Upper lobe of left lung (tissue), 6 donors: ENCODE measurements at regions not wholly inside any gene's neighbourhood (a gene's known extent, or its start where the extent isn't known, plus 50 kb on each side); places are given as distances from the start of the nearest gene placed in this dataset.

ENCODE experiments used
- ATAC-seq, 2 donors: fragments of 200-7000 bp; cut with Tn5 transposase; one replicate each; pipeline ENCODE4 v1.9.1; 2022; ENCODE audit warnings: mild to moderate bottlenecking in 2 of 2, moderate library complexity in 2 of 2; ENCODE audit not compliant: low FRiP score in 2 of 2
- DNase-seq, 2 donors: peaks; one replicate each; pipeline ENCODE4 v3.0.0-alpha.2; 2019 to 2020
- H3K27ac ChIP-seq, 4 donors: fragments of 200-600 bp; sonication (generic); one replicate each; pipeline ENCODE4 v1.5.1; 2016 to 2019
- H3K27me3 ChIP-seq, 4 donors: fragments of 200-600 bp; sonication (generic); one replicate each; pipeline ENCODE4 v1.5.1; 2017 to 2019
- H3K36me3 ChIP-seq, 4 donors: fragments of 200-600 bp; sonication (generic); one replicate each; pipeline ENCODE4 v1.5.1; 2016 to 2019
- H3K4me1 ChIP-seq, 4 donors: fragments of 200-600 bp; sonication (generic); one replicate each; pipeline ENCODE4 v1.5.1; 2018 to 2019
- H3K4me3 ChIP-seq, 4 donors: fragments of 200-600 bp; sonication (generic); one replicate each; pipeline ENCODE4 v1.5.1; 2017 to 2019; ENCODE audit warnings: mild to moderate bottlenecking in 2 of 4, moderate library complexity in 1 of 4
- H3K9me3 ChIP-seq, 4 donors: fragments of 200-600 bp; sonication (generic); one replicate each; pipeline ENCODE4 v1.5.1; 2018 to 2019
- EP300 ChIP-seq, 4 donors: sonication (generic); formaldehyde crosslinking; IDR thresholded peaks; one replicate each; pipeline ENCODE4 v1.5.1; 2017; ENCODE audit warnings: antibody characterized with exemption in 4 of 4, control low read depth in 2 of 4
- POLR2A ChIP-seq, 4 donors: fragments of 450-650 bp; IDR thresholded peaks; one replicate each; pipeline ENCODE4 v1.5.1; 2016 to 2017; ENCODE audit warnings: antibody characterized with exemption in 4 of 4, mild to moderate bottlenecking in 2 of 4
- POLR2AphosphoS5 ChIP-seq, 2 donors: sonication (generic); formaldehyde crosslinking; IDR thresholded peaks; one replicate each; pipeline ENCODE4 v1.5.1; 2017; ENCODE audit warnings: antibody characterized with exemption in 2 of 2
- WGBS, 2 donors: methylation state at CpG; one replicate each; pipeline ENCODE4 v1.1.5; 2017 to 2018; 5-methylcytosine and 5-hydroxymethylcytosine counted together
- TF ChIP-seq, protein P1 (sequence below), 6 experiments: fragments of 450-650 bp in 4 of 6; fragments of 200-600 bp in 2 of 6; sonication (generic) in 2 of 6; IDR thresholded peaks; one replicate each; pipeline ENCODE4 v1.5.1; 2016 to 2019; ENCODE audit warnings: antibody characterized with exemption in 6 of 6
- donor health status: DM: no; HTN: no; CAD: no; lungs with moderate emphysema.
- donor health status: DM: no; HTN: yes; CAD: no; lungs with severe emphysema.

DNA sequence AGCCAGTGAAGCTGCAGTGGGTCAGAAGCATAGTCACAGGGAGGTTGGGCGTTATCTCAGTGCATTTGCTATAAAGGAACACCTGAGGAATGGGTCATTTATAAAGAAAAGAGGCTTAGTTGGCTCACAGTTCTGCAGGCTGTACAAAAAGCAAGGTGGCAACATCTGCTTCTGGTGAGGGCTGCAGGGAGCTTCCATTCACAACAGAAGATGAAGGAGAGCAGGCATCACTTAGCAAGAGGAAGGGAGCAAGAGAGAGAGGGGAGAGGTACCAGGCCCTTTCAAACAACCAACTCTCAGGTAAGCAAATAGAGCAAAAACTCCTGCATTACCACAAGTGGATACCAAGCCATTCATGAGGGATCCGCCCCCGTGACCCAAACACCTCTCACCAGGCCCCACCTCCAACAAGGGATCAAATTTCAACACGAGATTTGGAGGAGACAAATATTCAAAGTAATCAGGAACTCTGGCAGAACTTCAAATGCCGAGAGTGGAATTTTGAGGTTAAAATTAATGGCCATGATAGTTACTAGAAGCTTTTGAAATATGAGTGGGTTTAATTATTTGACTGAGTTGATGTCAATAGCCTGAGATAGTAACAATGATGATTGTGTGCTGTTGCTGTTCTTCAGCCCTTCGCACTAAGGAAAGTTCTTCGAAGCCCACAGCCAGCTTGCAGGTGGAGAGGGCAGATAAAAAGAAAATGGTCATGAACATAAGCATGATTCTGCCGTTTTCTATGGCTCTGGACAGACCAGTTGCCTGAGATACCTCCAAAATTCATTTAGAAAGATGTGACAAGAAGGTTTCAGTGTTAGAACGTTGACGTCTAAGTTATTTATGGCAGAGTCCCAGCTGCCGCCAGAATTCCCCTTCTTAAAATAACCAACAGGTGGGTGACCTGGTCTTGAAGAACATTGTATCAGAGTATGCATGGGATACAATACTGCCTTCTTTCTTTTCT, 55.3 kb upstream of the ADTRP start:
- Histone ChIP-seq H3K4me3 (no peak overlapping the region), H3K27ac (peak overlapping the region in 1 of 4 donors; percentile 26), H3K36me3 (no peaks in the 10 kb centered on the region), H3K9me3 (peaks cover 0 to 3% (median 0%) of the 10 kb centered on the region in 4 donors), H3K4me1 (peaks cover 0 to 5% (median 0%) of the 10 kb centered on the region in 4 donors), H3K27me3 (no peaks in the 10 kb centered on the region)
- peak in 1 of 2 donors; percentile 66 for DNase-seq
- 52 to 68% methylated on average over 11 of the region's 11 CpGs for WGBS, 2 donors
- ATAC-seq = peak; percentile 35 to 65
- TF ChIP-seq POLR2AphosphoS5 (IDR thresholded peaks at IDR 0.05) (no peak), EP300 (IDR thresholded peaks at IDR 0.05) (no peak)
- TF ChIP-seq, protein P1, sequence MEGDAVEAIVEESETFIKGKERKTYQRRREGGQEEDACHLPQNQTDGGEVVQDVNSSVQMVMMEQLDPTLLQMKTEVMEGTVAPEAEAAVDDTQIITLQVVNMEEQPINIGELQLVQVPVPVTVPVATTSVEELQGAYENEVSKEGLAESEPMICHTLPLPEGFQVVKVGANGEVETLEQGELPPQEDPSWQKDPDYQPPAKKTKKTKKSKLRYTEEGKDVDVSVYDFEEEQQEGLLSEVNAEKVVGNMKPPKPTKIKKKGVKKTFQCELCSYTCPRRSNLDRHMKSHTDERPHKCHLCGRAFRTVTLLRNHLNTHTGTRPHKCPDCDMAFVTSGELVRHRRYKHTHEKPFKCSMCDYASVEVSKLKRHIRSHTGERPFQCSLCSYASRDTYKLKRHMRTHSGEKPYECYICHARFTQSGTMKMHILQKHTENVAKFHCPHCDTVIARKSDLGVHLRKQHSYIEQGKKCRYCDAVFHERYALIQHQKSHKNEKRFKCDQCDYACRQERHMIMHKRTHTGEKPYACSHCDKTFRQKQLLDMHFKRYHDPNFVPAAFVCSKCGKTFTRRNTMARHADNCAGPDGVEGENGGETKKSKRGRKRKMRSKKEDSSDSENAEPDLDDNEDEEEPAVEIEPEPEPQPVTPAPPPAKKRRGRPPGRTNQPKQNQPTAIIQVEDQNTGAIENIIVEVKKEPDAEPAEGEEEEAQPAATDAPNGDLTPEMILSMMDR (IDR thresholded peaks at IDR 0.05) = no peak

DNA sequence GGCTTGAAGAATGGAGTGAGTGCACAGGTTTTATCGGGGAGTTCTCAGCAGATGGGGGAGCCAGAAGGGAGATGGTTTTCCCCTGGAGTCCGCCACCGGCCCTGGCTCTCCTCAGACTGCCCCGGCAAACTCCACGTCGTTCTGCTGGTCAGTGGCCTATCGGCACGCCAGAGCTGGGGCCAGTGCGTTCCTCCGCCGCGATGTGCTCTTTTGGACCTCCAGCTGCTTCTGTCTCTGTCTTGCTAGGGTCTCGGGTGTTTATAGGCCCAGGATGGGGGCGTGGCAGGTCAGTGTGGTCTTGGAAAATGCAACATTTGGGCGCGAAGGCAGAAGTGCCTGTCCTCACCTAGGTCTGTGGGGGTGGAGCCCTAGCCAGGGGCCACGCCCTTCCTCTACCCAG, 53.0 kb upstream of the ADTRP start:
- H3K27ac ChIP-seq = no peak overlapping the region
- H3K4me3 ChIP-seq = no peak overlapping the region
- 86 to 96% methylated on average over 14 to 17 of the region's 17 CpGs for WGBS, 2 donors
- H3K9me3 ChIP-seq = no peaks in the 10 kb centered on the region
- no peaks in the 10 kb centered on the region for H3K36me3 ChIP-seq
- H3K4me1 ChIP-seq = peaks cover 0 to 5% (median 0%) of the 10 kb centered on the region in 4 donors
- DNase-seq (peak in 1 of 2 donors; percentile 57), ATAC-seq (no peak)
- H3K27me3 ChIP-seq = no peaks in the 10 kb centered on the region
- TF ChIP-seq POLR2AphosphoS5 (IDR thresholded peaks at IDR 0.05) = no peak
- TF ChIP-seq POLR2A (IDR thresholded peaks at IDR 0.05) = no peak
- TF ChIP-seq EP300 (IDR thresholded peaks at IDR 0.05) = no peak
- TF ChIP-seq, protein P1 (IDR thresholded peaks at IDR 0.05) = no peak

DNA sequence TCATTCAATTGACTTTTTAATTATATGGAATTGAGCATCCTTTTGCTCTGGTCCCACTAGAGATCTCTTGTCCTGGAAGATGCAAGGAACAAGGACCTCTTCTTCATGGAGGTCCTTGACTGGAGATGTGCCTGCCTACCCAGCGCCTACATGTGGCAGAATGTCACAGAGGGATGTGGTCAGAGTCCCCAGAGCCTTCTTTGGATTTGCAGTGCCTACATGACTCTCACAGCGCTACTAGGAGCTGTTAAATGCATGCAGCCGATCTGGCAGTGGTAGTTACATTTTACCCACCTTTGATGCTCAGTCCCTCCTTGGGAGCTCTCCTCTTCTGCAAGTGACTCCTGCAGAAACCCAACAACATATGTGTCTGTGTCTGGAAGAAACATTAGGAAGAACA, 51.9 kb upstream of the ADTRP start:
- Histone ChIP-seq H3K9me3 (no peaks in the 10 kb centered on the region), H3K27ac (no peak overlapping the region), H3K4me3 (no peak overlapping the region), H3K27me3 (no peaks in the 10 kb centered on the region), H3K36me3 (no peaks in the 10 kb centered on the region), H3K4me1 (peaks cover 0 to 5% (median 0%) of the 10 kb centered on the region in 4 donors)
- TF ChIP-seq POLR2AphosphoS5 (IDR thresholded peaks at IDR 0.05) (no peak), POLR2A (IDR thresholded peaks at IDR 0.05) (no peak), EP300 (IDR thresholded peaks at IDR 0.05) (no peak)
- ATAC-seq = no peak
- WGBS, 2 donors = 96 to 100% methylated on average over 2 to 3 of the region's 3 CpGs
- DNase-seq = no peak

DNA sequence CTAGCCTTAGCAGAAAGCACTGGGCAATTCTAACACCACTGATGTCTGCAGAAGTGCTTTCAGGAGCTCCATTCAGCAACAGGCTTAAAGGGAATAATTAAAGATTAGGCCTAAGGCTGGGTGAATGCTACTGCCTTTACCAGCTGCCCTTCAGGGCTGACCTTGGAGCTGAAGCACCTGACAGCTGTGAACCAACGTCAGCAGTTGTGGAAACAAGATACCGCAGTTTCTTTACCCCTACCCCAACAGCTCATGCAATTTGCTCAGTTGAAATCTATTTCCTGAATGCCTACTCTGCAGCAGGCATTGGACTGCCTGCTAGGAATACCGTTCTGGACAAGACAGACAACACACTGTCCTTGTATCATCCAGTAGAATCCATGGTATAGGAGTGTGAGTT, 51.5 kb upstream of the ADTRP start:
- WGBS, 2 donors = 77 to 87% methylated on average over 3 of the region's 3 CpGs

DNA sequence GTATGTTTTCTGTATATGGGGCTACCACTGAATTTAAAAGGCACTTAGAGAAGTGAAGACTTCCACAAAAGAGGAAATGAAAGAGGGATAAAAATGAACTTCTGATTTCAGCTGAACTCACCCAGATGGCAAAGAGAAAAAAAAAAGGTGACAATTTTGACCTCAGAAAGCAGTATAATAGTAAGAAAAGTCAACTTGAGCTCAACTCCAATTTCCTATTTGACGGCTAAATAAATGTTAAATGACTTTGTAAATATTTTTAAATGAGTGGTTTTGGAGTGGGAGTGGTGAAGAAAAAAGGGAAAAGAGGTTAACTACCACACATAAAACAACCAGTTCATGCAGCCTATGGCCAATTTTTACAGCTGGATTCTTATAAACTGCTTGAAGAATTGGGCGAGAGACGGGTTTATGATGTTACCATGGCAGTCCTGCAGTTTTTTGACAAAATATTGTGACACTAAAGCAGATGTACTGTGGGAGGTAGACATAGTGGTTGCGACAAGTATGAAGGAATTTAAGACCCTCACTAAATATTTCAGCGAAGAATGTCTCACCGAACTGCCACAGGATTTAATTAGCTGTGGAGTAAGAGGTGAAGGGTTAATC, 49.8 kb upstream of the ADTRP start:
- no peak overlapping the region for H3K4me3 ChIP-seq
- no peaks in the 10 kb centered on the region for H3K27me3 ChIP-seq
- ATAC-seq (no peak), DNase-seq (no peak)
- TF ChIP-seq, protein P1 (IDR thresholded peaks at IDR 0.05) = no peak
- TF ChIP-seq POLR2A (IDR thresholded peaks at IDR 0.05) = no peak
- no peak for TF ChIP-seq EP300 (IDR thresholded peaks at IDR 0.05)
- peaks cover 0 to 1% (median 0%) of the 10 kb centered on the region in 4 donors for H3K4me1 ChIP-seq
- H3K27ac ChIP-seq = no peak overlapping the region
- 67 to 70% methylated on average over 6 of the region's 6 CpGs for WGBS, 2 donors
- no peaks in the 10 kb centered on the region for H3K9me3 ChIP-seq
- H3K36me3 ChIP-seq = no peaks in the 10 kb centered on the region

More for the DNA sequence above, 51.5 kb upstream of the ADTRP start:
- Histone ChIP-seq H3K27me3 (no peaks in the 10 kb centered on the region), H3K4me3 (no peak overlapping the region), H3K4me1 (peaks cover 0 to 5% (median 0%) of the 10 kb centered on the region in 4 donors), H3K36me3 (no peaks in the 10 kb centered on the region), H3K9me3 (no peaks in the 10 kb centered on the region), H3K27ac (no peak overlapping the region)
- ATAC-seq (no peak), DNase-seq (no peak)
- TF ChIP-seq POLR2AphosphoS5 (IDR thresholded peaks at IDR 0.05) (no peak), EP300 (IDR thresholded peaks at IDR 0.05) (no peak), POLR2A (IDR thresholded peaks at IDR 0.05) (no peak)
- TF ChIP-seq, protein P1 (IDR thresholded peaks at IDR 0.05) = no peak
